Activated B cell treated with CpG ODN at 0.5 μM for 24 hours (primary cell): ENCODE measurements at regions not wholly inside any gene's neighbourhood (a gene's known extent, or its start where the extent isn't known, plus 50 kb on each side); places are given as distances from the start of the nearest gene placed in this dataset.

ENCODE experiments used
- ATAC-seq: fragments of 200-7000 bp; cut with Tn5 transposase; one replicate; pipeline ENCODE4 v1.10.0; 2021; ENCODE audit warnings: low read depth, mild to moderate bottlenecking, moderate library complexity
- CTCF ChIA-PET: fragments of 350-600 bp; sonication (Branson Sonifier 250); formaldehyde crosslinking; loops from one replicate; lab custom pipeline; 2021; ENCODE audit warnings: antibody characterized with exemption; lab: Charles Lee
- POLR2A ChIA-PET: fragments of 350-600 bp; sonication (Branson Sonifier 250); formaldehyde crosslinking; loops from one replicate; lab custom pipeline; 2021; ENCODE audit warnings: antibody characterized with exemption; lab: Charles Lee
- DNase-seq: peaks from one replicate; pipeline ENCODE4 v3.0.0; 2022
- H3K27ac Mint-ChIP-seq: one replicate; pipeline ENCODE4 v1.8.0; 2020; ENCODE audit warnings: mixed read lengths
- H3K27me3 Mint-ChIP-seq: one replicate; pipeline ENCODE4 v1.8.0; 2021; ENCODE audit warnings: mixed read lengths
- H3K36me3 Mint-ChIP-seq: one replicate; pipeline ENCODE4 v1.8.0; 2021; ENCODE audit warnings: low read depth, mixed read lengths
- H3K4me1 Mint-ChIP-seq: one replicate; pipeline ENCODE4 v1.8.0; 2021; ENCODE audit warnings: mixed read lengths
- H3K4me3 Mint-ChIP-seq: one replicate; pipeline ENCODE4 v1.8.0; 2020; ENCODE audit warnings: mild to moderate bottlenecking, mixed read lengths
- H3K9me3 Mint-ChIP-seq: one replicate; pipeline ENCODE4 v1.8.0; 2020; ENCODE audit warnings: mixed read lengths
- intact Hi-C: fragments of 100-400 bp; cut with micrococcal nuclease; formaldehyde crosslinking; loops from one replicate; pipeline ENCODE4 v1.15.1; 2024
- TF ChIP-seq, protein P1 (sequence below): fragments of 200-600 bp; IDR thresholded peaks from one replicate; pipeline ENCODE4 v1.8.0; 2022; ENCODE audit warnings: antibody characterized with exemption, mild to moderate bottlenecking

DNA sequence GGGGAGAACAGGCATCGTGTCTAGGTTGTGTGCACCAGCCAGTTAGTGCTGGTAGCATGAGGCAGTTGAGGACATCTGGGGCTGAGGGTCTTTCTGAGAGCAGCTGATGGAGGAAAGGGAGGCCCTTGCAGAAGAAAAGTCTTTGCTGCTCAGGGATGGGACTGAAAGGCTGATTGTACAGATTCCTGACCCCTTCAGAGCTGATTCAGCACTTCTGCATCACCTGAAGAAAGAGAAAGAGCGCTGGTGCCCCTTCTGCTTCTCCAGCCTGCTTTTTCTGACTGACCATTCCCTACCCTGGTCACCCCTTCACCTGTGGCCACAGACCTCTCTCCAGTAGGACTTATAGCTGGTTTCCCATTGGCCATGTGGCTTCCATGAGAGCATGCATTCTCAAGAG is 476.2 kb downstream of the TSHZ3 start:
- ChIA-PET CTCF (no interaction called here), POLR2A (no interaction called here)
- no peaks in the 10 kb centered on the region for H3K27me3 Mint-ChIP-seq

DNA sequence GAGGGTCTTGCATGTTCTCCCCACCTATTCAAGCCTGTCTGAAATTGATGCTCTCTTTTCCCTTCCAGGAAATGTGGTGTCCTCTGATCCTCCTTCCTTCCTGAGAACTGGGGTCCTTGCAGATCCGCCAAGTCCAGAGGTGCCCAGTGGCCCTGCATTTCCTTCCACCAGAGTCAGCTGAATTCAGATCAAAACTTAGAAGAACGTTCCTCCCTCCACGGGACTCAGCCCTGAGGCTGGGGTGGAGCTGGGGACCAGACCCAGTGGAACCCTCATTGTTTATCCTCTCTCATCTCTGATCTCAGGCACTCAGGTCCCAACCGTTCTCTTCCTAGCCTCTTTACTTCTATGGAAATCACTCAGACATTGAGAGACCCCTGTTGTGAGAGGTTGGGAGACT is 477.3 kb downstream of the TSHZ3 start:
- TF ChIP-seq, protein P1, sequence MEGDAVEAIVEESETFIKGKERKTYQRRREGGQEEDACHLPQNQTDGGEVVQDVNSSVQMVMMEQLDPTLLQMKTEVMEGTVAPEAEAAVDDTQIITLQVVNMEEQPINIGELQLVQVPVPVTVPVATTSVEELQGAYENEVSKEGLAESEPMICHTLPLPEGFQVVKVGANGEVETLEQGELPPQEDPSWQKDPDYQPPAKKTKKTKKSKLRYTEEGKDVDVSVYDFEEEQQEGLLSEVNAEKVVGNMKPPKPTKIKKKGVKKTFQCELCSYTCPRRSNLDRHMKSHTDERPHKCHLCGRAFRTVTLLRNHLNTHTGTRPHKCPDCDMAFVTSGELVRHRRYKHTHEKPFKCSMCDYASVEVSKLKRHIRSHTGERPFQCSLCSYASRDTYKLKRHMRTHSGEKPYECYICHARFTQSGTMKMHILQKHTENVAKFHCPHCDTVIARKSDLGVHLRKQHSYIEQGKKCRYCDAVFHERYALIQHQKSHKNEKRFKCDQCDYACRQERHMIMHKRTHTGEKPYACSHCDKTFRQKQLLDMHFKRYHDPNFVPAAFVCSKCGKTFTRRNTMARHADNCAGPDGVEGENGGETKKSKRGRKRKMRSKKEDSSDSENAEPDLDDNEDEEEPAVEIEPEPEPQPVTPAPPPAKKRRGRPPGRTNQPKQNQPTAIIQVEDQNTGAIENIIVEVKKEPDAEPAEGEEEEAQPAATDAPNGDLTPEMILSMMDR: no peak
- H3K27me3 Mint-ChIP-seq: no peaks in the 10 kb centered on the region
- POLR2A ChIA-PET: no interaction called here
- no peak for DNase-seq
- intact Hi-C loops: no loop called here
- CTCF ChIA-PET: no interaction called here
- no peaks in the 10 kb centered on the region for H3K36me3 Mint-ChIP-seq
- no peak for ATAC-seq
- no peaks in the 10 kb centered on the region for H3K4me1 Mint-ChIP-seq
- no peak overlapping the region for H3K4me3 Mint-ChIP-seq
- peaks cover 2% of the 10 kb centered on the region for H3K9me3 Mint-ChIP-seq
- H3K27ac Mint-ChIP-seq: no peak overlapping the region

More for the DNA sequence above, 476.2 kb downstream of the TSHZ3 start:
- ATAC-seq: no peak
- Mint-ChIP-seq H3K27ac (no peak overlapping the region), H3K4me1 (no peaks in the 10 kb centered on the region), H3K36me3 (no peaks in the 10 kb centered on the region), H3K4me3 (no peak overlapping the region), H3K9me3 (peaks cover 5% of the 10 kb centered on the region)
- no peak for DNase-seq
- TF ChIP-seq, protein P1: no peak
- intact Hi-C loops: no loop called here

DNA sequence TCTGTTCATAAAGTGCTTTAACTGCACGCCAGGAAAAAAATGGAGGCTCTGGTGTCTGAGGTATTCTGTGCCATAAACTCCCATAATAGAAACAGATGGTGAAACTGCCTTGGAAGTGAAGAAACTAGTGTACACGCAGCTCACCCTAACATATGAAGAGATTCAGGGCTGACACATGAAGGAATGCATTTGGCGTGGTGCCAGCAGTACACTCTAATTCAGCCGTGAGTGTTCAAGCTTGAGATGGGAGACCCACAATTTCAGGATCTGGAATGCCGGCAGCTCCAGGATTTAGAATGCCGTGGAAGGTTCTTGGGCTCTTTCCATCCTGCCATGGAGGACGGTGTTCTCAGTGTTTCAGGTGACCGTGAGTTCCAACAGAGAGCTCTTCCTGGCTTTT is 478.4 kb downstream of the TSHZ3 start:
- Mint-ChIP-seq H3K4me3 (no peak overlapping the region), H3K36me3 (no peaks in the 10 kb centered on the region), H3K4me1 (no peaks in the 10 kb centered on the region), H3K27me3 (no peaks in the 10 kb centered on the region), H3K9me3 (peaks cover 2% of the 10 kb centered on the region), H3K27ac (no peak overlapping the region)
- CTCF ChIA-PET: no interaction called here
- no peak for ATAC-seq
- TF ChIP-seq, protein P1: no peak
- POLR2A ChIA-PET: no interaction called here
- no peak for DNase-seq
- intact Hi-C loops: no loop called here

DNA sequence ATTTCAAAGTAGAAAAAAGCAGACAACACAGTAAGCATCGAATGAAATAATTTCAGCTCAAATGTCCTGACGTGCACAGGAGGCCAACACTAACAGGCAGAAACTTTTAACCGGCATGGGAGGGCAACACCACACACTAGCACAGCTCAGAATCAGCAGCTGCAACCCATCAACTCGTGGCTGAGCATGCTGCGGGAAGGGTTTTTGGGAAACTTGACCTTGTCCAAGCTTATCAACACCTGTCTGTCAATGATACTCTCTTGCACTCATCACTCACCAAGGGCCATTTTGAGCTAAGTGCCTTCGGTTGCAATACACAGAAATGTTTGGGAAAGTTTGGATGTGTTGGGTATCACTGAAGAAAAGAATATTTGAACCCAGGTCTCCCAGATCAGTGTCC is 483.7 kb downstream of the TSHZ3 start:
- H3K9me3 Mint-ChIP-seq: peaks cover 2% of the 10 kb centered on the region
- no peak overlapping the region for H3K4me3 Mint-ChIP-seq
- H3K27me3 Mint-ChIP-seq: no peaks in the 10 kb centered on the region
- H3K36me3 Mint-ChIP-seq: no peaks in the 10 kb centered on the region
- no peaks in the 10 kb centered on the region for H3K4me1 Mint-ChIP-seq
- TF ChIP-seq, protein P1: no peak
- ChIA-PET POLR2A (no interaction called here), CTCF (no interaction called here)
- intact Hi-C loops: no loop called here
- DNase-seq (no peak), ATAC-seq (no peak)
- no peak overlapping the region for H3K27ac Mint-ChIP-seq

DNA sequence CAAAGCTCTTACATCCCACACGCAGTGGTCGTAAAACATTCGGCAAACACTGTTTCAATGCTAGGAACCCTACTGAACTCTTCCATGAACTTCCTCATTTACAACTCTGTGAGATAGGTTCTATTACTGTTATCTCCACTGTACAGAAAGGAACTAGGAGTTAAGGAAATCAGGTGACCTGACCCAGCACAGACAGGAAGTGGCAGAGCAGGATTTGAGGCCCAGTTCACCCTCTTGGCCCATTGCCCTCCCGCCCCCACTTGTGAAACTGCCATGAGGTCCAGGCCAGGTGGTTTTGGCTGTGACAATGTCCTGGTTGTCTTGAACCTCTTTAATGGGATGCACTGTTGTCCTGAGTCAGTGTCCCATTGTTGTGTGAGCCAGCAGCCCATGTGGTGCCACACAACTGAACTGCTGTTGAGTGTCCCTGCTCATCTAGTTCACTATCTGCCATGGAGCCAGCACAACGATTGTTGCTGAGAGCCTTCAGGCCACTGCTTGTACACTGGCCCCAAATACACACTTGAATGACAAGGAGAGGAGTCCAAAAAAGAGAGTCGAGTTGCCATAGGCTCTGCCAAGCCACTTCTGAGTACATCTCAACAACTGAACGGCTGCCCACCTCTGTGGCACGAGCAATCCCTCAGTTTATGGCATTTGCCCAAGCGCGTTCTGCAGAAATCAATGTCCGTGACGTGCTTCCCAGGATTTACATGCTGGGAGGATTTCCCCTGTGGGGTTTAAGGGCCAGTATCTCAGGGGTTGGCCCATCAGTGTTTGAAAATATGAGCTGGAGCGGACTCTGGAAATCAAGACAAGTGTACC is 484.6 kb downstream of the TSHZ3 start:
- Mint-ChIP-seq H3K4me3 (no peak overlapping the region), H3K36me3 (no peaks in the 10 kb centered on the region), H3K27ac (no peak overlapping the region), H3K27me3 (no peaks in the 10 kb centered on the region), H3K9me3 (peaks cover 2% of the 10 kb centered on the region), H3K4me1 (no peaks in the 10 kb centered on the region)
- intact Hi-C loops: no loop called here
- POLR2A ChIA-PET: no interaction called here
- ATAC-seq: no peak
- no peak for DNase-seq
- TF ChIP-seq, protein P1: no peak
- CTCF ChIA-PET: no interaction called here
